SK-N-SH treated with all-trans-retinoic acid at 6 μM for 48 hours (cell line): ENCODE measurements at regions not wholly inside any gene's neighbourhood (a gene's known extent, or its start where the extent isn't known, plus 50 kb on each side); places are given as distances from the start of the nearest gene placed in this dataset.

Experiments
- ARNTL ChIP-seq: fragments of 450-650 bp; formaldehyde crosslinking; IDR thresholded peaks from 2 replicates; pipeline ENCODE4 v1.5.0; 2020; ENCODE audit warnings: low read depth, mild to moderate bottlenecking, moderate library complexity, borderline replicate concordance
- PPARA ChIP-seq: fragments of 250-450 bp; sonication (Bioruptor Pico); IDR thresholded peaks from 2 replicates; pipeline ENCODE4 v1.5.0; 2020; ENCODE audit warnings: mild to moderate bottlenecking, borderline replicate concordance
- ZFP30 ChIP-seq: fragments of 450-650 bp; formaldehyde crosslinking; IDR thresholded peaks from 2 replicates; pipeline ENCODE4 v1.5.0; 2022; ENCODE audit warnings: mild to moderate bottlenecking, moderate library complexity

DNA sequence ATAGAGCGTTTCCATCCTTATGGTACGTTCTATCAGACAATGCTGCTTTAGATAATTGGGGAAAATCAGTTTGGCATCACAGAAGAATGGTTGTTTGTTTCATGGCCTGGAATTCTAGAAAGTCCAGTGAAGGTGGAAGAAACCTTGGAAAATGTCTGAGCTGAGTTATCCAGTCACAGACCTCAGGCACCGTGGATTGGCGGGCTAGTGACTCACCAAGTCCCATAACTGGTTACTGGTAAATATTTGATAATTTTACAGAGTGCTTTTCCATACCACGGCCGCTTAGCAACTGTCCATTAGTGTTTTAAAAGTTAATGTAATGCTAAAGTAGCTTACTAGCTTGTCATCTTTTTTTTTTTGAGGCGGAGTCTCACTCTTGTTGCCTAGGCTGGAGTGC lies 99.4 kb downstream of the SLC35B3 start:
- TF ChIP-seq ARNTL: no peak
- TF ChIP-seq PPARA: no peak
- TF ChIP-seq ZFP30 (CRISPR knock-in tag): no peak
